ENCODE measurements at regions not wholly inside any gene's neighbourhood (a gene's known extent, or its start where the extent isn't known, plus 50 kb on each side); places are given as distances from the start of the nearest gene placed in this dataset.
A peak's percentile ranks its signal among the peaks of the same experiment; 100 is the strongest.
"Not testable (repeated sequence)": the region's sequence is repeated elsewhere in the genome, so short reads cannot be mapped to it uniquely, and the experiment has no call there.

- H3K4me3 ChIP-seq (ENCODE audit: low read depth, low read length), result no peak overlapping the region
- TF ChIP-seq CTCF (IDR thresholded peaks at IDR 0.05; ENCODE audit: low read depth, low read length), result no peak
These were observed 457.6 kb upstream of the ZNF337 start for GRCh38 chr20:26154224-26154623.

- TF ChIP-seq CTCF (IDR thresholded peaks at IDR 0.05; ENCODE audit: low read depth, low read length), result no peak
- no peak overlapping the region for H3K4me3 ChIP-seq (ENCODE audit: low read depth, low read length)
These were observed 438.9 kb upstream of the ZNF337 start for GRCh38 chr20:26135325-26136110.

GRCh38 chr20:26134606-26135005, 438.0 kb upstream of the ZNF337 start:
- no peak overlapping the region for H3K4me3 ChIP-seq (ENCODE audit: low read depth, low read length)
- no peak for TF ChIP-seq CTCF (IDR thresholded peaks at IDR 0.05; ENCODE audit: low read depth, low read length)

GRCh38 chr20:26133794-26134193, 437.1 kb upstream of the ZNF337 start:
- H3K4me3 ChIP-seq (ENCODE audit: low read depth, low read length), result not testable (repeated sequence)

GRCh38 chr20:26120920-26121319, 424.3 kb upstream of the ZNF337 start:
- H3K4me3 ChIP-seq (ENCODE audit: low read depth, low read length), result not testable (repeated sequence)

GRCh38 chr20:26094498-26094897, 397.8 kb upstream of the ZNF337 start:
- not testable (repeated sequence) for H3K4me3 ChIP-seq (ENCODE audit: low read depth, low read length)

GRCh38 chr20:26091921-26092320, 395.3 kb upstream of the ZNF337 start:
- H3K4me3 ChIP-seq (ENCODE audit: low read depth, low read length), result not testable (repeated sequence)

GRCh38 chr20:26086195-26086594, 389.5 kb upstream of the ZNF337 start:
- H3K4me3 ChIP-seq (ENCODE audit: low read depth, low read length), result not testable (repeated sequence)

GRCh38 chr20:26073972-26074371, 377.3 kb upstream of the ZNF337 start:
- H3K4me3 ChIP-seq (ENCODE audit: low read depth, low read length), result not testable (repeated sequence)

- H3K4me3 ChIP-seq (ENCODE audit: low read depth, low read length), result not testable (repeated sequence)
These were observed 362.7 kb upstream of the ZNF337 start for GRCh38 chr20:26059324-26059723.

GRCh38 chr20:26058446-26058845, 361.8 kb upstream of the ZNF337 start:
- not testable (repeated sequence) for H3K4me3 ChIP-seq (ENCODE audit: low read depth, low read length)

GRCh38 chr20:26057135-26057752, 360.6 kb upstream of the ZNF337 start:
- not testable (repeated sequence) for H3K4me3 ChIP-seq (ENCODE audit: low read depth, low read length)

- H3K4me3 ChIP-seq (ENCODE audit: low read depth, low read length), result not testable (repeated sequence)
These were observed 329.1 kb upstream of the ZNF337 start for GRCh38 chr20:26025792-26026191.

- H3K4me3 ChIP-seq (ENCODE audit: low read depth, low read length), result not testable (repeated sequence)
These were observed 314.3 kb upstream of the ZNF337 start for GRCh38 chr20:26010942-26011276.

- H3K4me3 ChIP-seq (ENCODE audit: low read depth, low read length), result peak overlapping the region; percentile 66
These were observed 313.7 kb upstream of the ZNF337 start for GRCh38 chr20:26010224-26010941.

- H3K4me3 ChIP-seq (ENCODE audit: low read depth, low read length), result peak overlapping the region; percentile 66
These were observed 313.0 kb upstream of the ZNF337 start for GRCh38 chr20:26009402-26010223.
